Activated T-cell treated with anti-CD3 and anti-CD28 coated beads for 48 hours (primary cell): ENCODE measurements at regions not wholly inside any gene's neighbourhood (a gene's known extent, or its start where the extent isn't known, plus 50 kb on each side); places are given as distances from the start of the nearest gene placed in this dataset.
A peak's percentile ranks its signal among the peaks of the same experiment; 100 is the strongest.

Experiments
- DNase-seq: peaks from one replicate; pipeline ENCODE4 v3.0.0-alpha.2; 2020; ENCODE audit warnings: low read depth

- no peak for DNase-seq
These were observed 588.0 kb upstream of the ARID1B start for GRCh38 chr6:156189195-156189594.

GRCh38 chr6:156185113-156185512 lies 592.1 kb upstream of the ARID1B start:
- DNase-seq, result no peak

- DNase-seq, result no peak
These were observed 593.5 kb upstream of the ARID1B start for GRCh38 chr6:156183678-156184077.

- DNase-seq, result no peak
These were observed 594.8 kb upstream of the ARID1B start for GRCh38 chr6:156182356-156182755.

GRCh38 chr6:156181506-156181905 lies 595.7 kb upstream of the ARID1B start:
- DNase-seq, result no peak

GRCh38 chr6:156175971-156176421 lies 601.2 kb upstream of the ARID1B start:
- DNase-seq, result no peak

- no peak for DNase-seq
These were observed 601.7 kb upstream of the ARID1B start for GRCh38 chr6:156175433-156175832.

GRCh38 chr6:156174031-156174890 lies 602.9 kb upstream of the ARID1B start:
- peak; percentile 25 for DNase-seq

GRCh38 chr6:156169371-156169770 lies 607.8 kb upstream of the ARID1B start:
- no peak for DNase-seq

GRCh38 chr6:156167625-156168071 lies 609.5 kb upstream of the ARID1B start:
- DNase-seq, result no peak

- DNase-seq, result no peak
These were observed 610.1 kb upstream of the ARID1B start for GRCh38 chr6:156167016-156167624.

GRCh38 chr6:156166093-156166492 lies 611.1 kb upstream of the ARID1B start:
- DNase-seq, result no peak

- no peak for DNase-seq
These were observed 612.3 kb upstream of the ARID1B start for GRCh38 chr6:156164701-156165452.

- no peak for DNase-seq
These were observed 613.9 kb upstream of the ARID1B start for GRCh38 chr6:156163311-156163710.

- DNase-seq, result no peak
These were observed 615.7 kb upstream of the ARID1B start for GRCh38 chr6:156161471-156161870.

GRCh38 chr6:156160795-156161165 lies 616.4 kb upstream of the ARID1B start:
- DNase-seq, result no peak

- DNase-seq, result no peak
These were observed 617.0 kb upstream of the ARID1B start for GRCh38 chr6:156160007-156160794.

- no peak for DNase-seq
These were observed 622.3 kb upstream of the ARID1B start for GRCh38 chr6:156154896-156155295.

- no peak for DNase-seq
These were observed 626.8 kb upstream of the ARID1B start for GRCh38 chr6:156150391-156150790.

GRCh38 chr6:156146891-156147290 lies 630.3 kb upstream of the ARID1B start:
- no peak for DNase-seq

- no peak for DNase-seq
These were observed 645.8 kb upstream of the ARID1B start for GRCh38 chr6:156131221-156131903.
